ENCODE measurements at regions not wholly inside any gene's neighbourhood (a gene's known extent, or its start where the extent isn't known, plus 50 kb on each side); places are given as distances from the start of the nearest gene placed in this dataset.

GRCh38 chr11:111086058-111086457 is 159.5 kb upstream of the POU2AF2 start:
- TF ChIP-seq CTCF (IDR thresholded peaks at IDR 0.05; ENCODE audit: low read depth, low read length) = no peak

DNA sequence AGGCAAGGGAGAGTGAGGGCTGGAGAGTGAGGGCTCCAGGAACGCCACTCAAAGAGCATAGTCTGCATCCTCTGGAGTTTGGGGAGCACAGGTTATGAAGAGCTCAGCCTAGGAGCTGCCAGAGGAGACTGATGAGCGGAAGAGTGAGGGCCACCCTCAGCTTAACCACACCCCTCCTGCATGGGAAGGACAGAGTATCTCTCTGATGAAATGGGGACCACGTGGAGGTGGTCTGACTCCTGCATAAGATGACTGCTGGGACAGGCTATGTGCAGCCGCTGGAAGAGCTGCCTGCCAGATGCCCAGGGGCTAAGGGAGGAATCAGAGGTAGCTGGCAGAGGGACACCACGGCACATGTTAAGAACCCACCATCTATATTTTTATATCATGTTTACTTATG is 162.9 kb upstream of the POU2AF2 start:
- no peak overlapping the region for H3K4me3 ChIP-seq (ENCODE audit: low read depth, low read length)
- TF ChIP-seq CTCF (IDR thresholded peaks at IDR 0.05; ENCODE audit: low read depth, low read length) = no peak

More at GRCh38 chr11:111086058-111086457, 159.5 kb upstream of the POU2AF2 start:
- H3K4me3 ChIP-seq (ENCODE audit: low read depth, low read length) = no peak overlapping the region

- no peak for TF ChIP-seq CTCF (IDR thresholded peaks at IDR 0.05; ENCODE audit: low read depth, low read length)
These were observed 164.5 kb upstream of the POU2AF2 start for GRCh38 chr11:111081021-111081511.

GRCh38 chr11:111077530-111078322 is 167.8 kb upstream of the POU2AF2 start:
- no peak overlapping the region for H3K4me3 ChIP-seq (ENCODE audit: low read depth, low read length)
- no peak for TF ChIP-seq CTCF (IDR thresholded peaks at IDR 0.05; ENCODE audit: low read depth, low read length)

More at GRCh38 chr11:111081021-111081511, 164.5 kb upstream of the POU2AF2 start:
- no peak overlapping the region for H3K4me3 ChIP-seq (ENCODE audit: low read depth, low read length)

GRCh38 chr11:111069066-111069465 is 176.5 kb upstream of the POU2AF2 start:
- H3K4me3 ChIP-seq (ENCODE audit: low read depth, low read length) = no peak overlapping the region
- TF ChIP-seq CTCF (IDR thresholded peaks at IDR 0.05; ENCODE audit: low read depth, low read length) = peak; percentile 73

DNA sequence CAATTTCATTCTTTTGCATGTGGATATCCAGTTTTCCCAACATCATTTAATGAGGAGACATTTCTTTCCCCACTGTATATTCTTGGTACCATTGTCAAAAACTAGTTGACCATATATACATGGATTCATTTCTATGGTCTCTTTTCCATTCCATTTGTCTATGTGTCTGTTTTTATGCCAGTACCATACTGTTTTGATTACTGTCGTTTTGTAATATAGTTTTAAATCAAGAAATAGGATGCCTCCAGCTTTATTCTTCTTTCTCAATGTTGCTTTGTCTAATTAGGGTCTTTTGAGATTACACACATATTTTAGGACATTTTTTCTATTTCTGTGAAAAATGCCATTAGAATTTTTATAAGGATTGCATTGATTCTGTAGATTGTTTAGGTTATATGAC is 177.5 kb upstream of the POU2AF2 start:
- no peak for TF ChIP-seq CTCF (IDR thresholded peaks at IDR 0.05; ENCODE audit: low read depth, low read length)
- H3K4me3 ChIP-seq (ENCODE audit: low read depth, low read length) = no peak overlapping the region

DNA sequence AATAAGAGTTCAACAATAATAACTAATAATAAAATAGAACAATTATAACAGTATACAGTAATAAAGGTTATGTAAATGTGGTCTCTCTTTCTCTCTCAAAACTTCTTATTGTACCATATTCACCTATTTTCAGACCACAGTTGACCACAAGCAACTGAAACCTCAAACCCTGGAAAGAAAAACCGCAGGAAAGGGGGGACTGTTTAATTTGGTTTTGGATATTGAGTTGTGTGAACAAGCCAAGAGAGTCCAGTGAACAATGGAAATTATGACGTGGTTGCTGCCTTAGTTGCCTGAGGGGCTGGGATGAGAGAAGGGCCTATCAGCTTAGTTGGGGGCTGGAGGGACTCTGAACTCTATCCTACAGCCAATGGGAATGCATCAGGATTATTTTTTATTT is 178.7 kb upstream of the POU2AF2 start:
- no peak for TF ChIP-seq CTCF (IDR thresholded peaks at IDR 0.05; ENCODE audit: low read depth, low read length)
- H3K4me3 ChIP-seq (ENCODE audit: low read depth, low read length) = no peak overlapping the region

All from WI38 (cell line).